ENCODE measurements at regions not wholly inside any gene's neighbourhood (a gene's known extent, or its start where the extent isn't known, plus 50 kb on each side); places are given as distances from the start of the nearest gene placed in this dataset.
A peak's percentile ranks its signal among the peaks of the same experiment; 100 is the strongest.

- Histone ChIP-seq H3K4me1 (ENCODE audit: control insufficient read depth in 2 of 3, insufficient read depth in 2 of 3, low read depth in 1 of 3, low read length in 3 of 3) (peaks cover 5 to 18% (median 6%) of the 10 kb centered on the region in 3 donors), H3K9ac (ENCODE audit: low read length in 3 of 3) (peak overlapping the region in 1 of 3 donors; percentile 30), H3K9me3 (ENCODE audit: control insufficient read depth in 2 of 3, insufficient read depth in 1 of 3, low read length in 3 of 3) (no peaks in the 10 kb centered on the region), H3K4me3 (ENCODE audit: low read length in 3 of 3) (peak overlapping the region; percentile 47 to 68 (median 55)), H3K27me3 (ENCODE audit: control insufficient read depth, insufficient read depth, low read length) (peaks cover 10% of the 10 kb centered on the region), H3K36me3 (ENCODE audit: control insufficient read depth in 2 of 3, insufficient read depth in 3 of 3, low read length in 3 of 3) (no peaks in the 10 kb centered on the region), H3K27ac (ENCODE audit: low read depth in 2 of 2, low read length in 2 of 2) (peak overlapping the region; percentile 79)
- DNase-seq (peak; percentile 69 to 86 (median 72)), FAIRE-seq (no peak)
- intact Hi-C loops (cut with DNase I) = no loop called here
- TF ChIP-seq, protein P1, sequence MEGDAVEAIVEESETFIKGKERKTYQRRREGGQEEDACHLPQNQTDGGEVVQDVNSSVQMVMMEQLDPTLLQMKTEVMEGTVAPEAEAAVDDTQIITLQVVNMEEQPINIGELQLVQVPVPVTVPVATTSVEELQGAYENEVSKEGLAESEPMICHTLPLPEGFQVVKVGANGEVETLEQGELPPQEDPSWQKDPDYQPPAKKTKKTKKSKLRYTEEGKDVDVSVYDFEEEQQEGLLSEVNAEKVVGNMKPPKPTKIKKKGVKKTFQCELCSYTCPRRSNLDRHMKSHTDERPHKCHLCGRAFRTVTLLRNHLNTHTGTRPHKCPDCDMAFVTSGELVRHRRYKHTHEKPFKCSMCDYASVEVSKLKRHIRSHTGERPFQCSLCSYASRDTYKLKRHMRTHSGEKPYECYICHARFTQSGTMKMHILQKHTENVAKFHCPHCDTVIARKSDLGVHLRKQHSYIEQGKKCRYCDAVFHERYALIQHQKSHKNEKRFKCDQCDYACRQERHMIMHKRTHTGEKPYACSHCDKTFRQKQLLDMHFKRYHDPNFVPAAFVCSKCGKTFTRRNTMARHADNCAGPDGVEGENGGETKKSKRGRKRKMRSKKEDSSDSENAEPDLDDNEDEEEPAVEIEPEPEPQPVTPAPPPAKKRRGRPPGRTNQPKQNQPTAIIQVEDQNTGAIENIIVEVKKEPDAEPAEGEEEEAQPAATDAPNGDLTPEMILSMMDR (IDR thresholded peaks at IDR 0.05; ENCODE audit: borderline replicate concordance, extremely low read depth, insufficient read depth) = no peak
Observed at GRCh38 chr18:22348521-22349316, 69.0 kb downstream of the CTAGE1 start.

GRCh38 chr18:22347606-22348511 is 69.9 kb downstream of the CTAGE1 start:
- FAIRE-seq (no peak), DNase-seq (peak in 4 of 5 donors; percentile 40 to 65 (median 59))
- TF ChIP-seq, protein P1 (IDR thresholded peaks at IDR 0.05; ENCODE audit: borderline replicate concordance, extremely low read depth, insufficient read depth) = no peak
- intact Hi-C loops (cut with DNase I) = no loop called here
- Histone ChIP-seq H3K27ac (ENCODE audit: low read depth in 2 of 2, low read length in 2 of 2) (peak overlapping the region; percentile 79 to 80), H3K9ac (ENCODE audit: low read length in 3 of 3) (peak overlapping the region in 1 of 3 donors; percentile 36), H3K9me3 (ENCODE audit: control insufficient read depth in 2 of 3, insufficient read depth in 1 of 3, low read length in 3 of 3) (no peaks in the 10 kb centered on the region), H3K4me1 (ENCODE audit: control insufficient read depth in 2 of 3, insufficient read depth in 2 of 3, low read depth in 1 of 3, low read length in 3 of 3) (peaks cover 5 to 18% (median 6%) of the 10 kb centered on the region in 3 donors), H3K36me3 (ENCODE audit: control insufficient read depth in 2 of 3, insufficient read depth in 3 of 3, low read length in 3 of 3) (no peaks in the 10 kb centered on the region), H3K4me3 (ENCODE audit: low read length in 3 of 3) (peak overlapping the region; percentile 17 to 50 (median 36)), H3K27me3 (ENCODE audit: control insufficient read depth, insufficient read depth, low read length) (peaks cover 10% of the 10 kb centered on the region)

- Histone ChIP-seq H3K9me3 (ENCODE audit: control insufficient read depth in 2 of 3, insufficient read depth in 1 of 3, low read length in 3 of 3) (no peaks in the 10 kb centered on the region), H3K4me3 (ENCODE audit: low read length in 3 of 3) (peak overlapping the region in 2 of 3 donors; percentile 20 to 23), H3K4me1 (ENCODE audit: control insufficient read depth in 2 of 3, insufficient read depth in 2 of 3, low read depth in 1 of 3, low read length in 3 of 3) (peaks cover 5 to 18% (median 6%) of the 10 kb centered on the region in 3 donors), H3K27ac (ENCODE audit: low read depth in 2 of 2, low read length in 2 of 2) (peak overlapping the region; percentile 47 to 80), H3K27me3 (ENCODE audit: control insufficient read depth, insufficient read depth, low read length) (peaks cover 10% of the 10 kb centered on the region), H3K36me3 (ENCODE audit: control insufficient read depth in 2 of 3, insufficient read depth in 3 of 3, low read length in 3 of 3) (no peaks in the 10 kb centered on the region), H3K9ac (ENCODE audit: low read length in 3 of 3) (no peak overlapping the region)
- DNase-seq = peak; percentile 62 to 88 (median 74)
- TF ChIP-seq, protein P1 (IDR thresholded peaks at IDR 0.05; ENCODE audit: borderline replicate concordance, extremely low read depth, insufficient read depth) = no peak
- FAIRE-seq = no peak
- intact Hi-C loops (cut with DNase I) = no loop called here
Observed at GRCh38 chr18:22346953-22347605, 70.6 kb downstream of the CTAGE1 start.
